Neural progenitor cell (in vitro differentiated cells): ENCODE measurements at regions not wholly inside any gene's neighbourhood (a gene's known extent, or its start where the extent isn't known, plus 50 kb on each side); places are given as distances from the start of the nearest gene placed in this dataset.

Source experiments
- CTCF ChIP-seq: fragments of 200-600 bp; sonication (generic); IDR thresholded peaks from 2 replicates; pipeline ENCODE4 v1.5.1; 2017; ENCODE audit warnings: antibody characterized with exemption, mild to moderate bottlenecking
- EZH2 ChIP-seq: fragments of 200-600 bp; sonication (generic); IDR thresholded peaks from 2 replicates; pipeline ENCODE4 v1.6.1; 2017; ENCODE audit warnings: antibody characterized with exemption, mild to moderate bottlenecking, moderate library complexity

GRCh38 chr2:190766595-190766994, 114.0 kb upstream of the GLS start:
- TF ChIP-seq EZH2 (no peak), CTCF (no peak)
